ENCODE measurements at regions not wholly inside any gene's neighbourhood (a gene's known extent, or its start where the extent isn't known, plus 50 kb on each side); places are given as distances from the start of the nearest gene placed in this dataset.

DNA sequence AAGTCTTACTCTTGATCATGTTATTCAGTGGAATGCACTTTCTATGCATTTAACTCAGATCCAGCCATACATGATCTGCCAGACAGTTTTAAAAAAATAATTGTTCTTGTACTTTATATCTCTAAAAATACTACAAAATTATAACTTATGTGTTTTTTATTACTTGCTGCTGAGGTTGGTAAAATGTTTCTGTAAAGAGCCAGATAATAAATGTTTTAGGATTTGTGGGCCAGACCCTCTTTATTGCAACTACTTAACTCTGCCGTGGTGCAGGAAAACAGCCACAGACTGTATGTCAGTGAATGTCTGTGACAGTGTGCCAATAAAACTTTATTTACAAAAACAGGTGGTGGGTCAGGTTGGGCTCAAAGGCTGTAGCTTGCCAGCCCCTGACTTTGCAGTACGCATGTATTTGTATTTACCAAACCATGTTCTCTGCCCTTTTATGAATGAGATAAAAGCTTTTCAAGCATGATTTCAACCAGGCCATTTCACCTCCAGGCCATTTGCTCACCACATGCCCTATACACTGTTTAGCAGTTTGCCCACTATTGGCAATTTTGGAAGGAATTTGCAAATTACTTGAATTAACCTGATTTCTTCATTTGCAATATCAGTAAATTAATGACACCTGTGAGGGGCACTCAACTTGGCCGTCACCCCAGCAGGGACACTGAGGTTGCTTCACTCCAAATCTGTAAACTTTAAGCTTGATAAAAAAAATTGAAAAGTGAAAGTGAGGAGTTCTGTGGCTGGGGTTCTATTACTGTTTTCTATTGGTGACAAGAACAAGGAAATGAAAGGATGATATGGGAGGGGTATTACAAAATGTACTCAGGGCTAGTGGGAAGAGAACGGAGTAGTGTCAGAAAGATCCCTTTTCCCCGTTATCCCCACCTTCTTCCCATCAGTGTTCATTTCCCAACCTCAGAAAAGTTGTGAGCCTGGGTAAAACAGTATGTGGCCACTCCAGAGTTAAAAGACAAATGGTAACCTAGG lies 133.4 kb downstream of the CEBPB start:
- no peak overlapping the region for H3K27ac Mint-ChIP-seq
- H3K4me1 Mint-ChIP-seq (ENCODE audit: low read depth), result peaks cover 39% of the 10 kb centered on the region
- TF ChIP-seq, protein P1, sequence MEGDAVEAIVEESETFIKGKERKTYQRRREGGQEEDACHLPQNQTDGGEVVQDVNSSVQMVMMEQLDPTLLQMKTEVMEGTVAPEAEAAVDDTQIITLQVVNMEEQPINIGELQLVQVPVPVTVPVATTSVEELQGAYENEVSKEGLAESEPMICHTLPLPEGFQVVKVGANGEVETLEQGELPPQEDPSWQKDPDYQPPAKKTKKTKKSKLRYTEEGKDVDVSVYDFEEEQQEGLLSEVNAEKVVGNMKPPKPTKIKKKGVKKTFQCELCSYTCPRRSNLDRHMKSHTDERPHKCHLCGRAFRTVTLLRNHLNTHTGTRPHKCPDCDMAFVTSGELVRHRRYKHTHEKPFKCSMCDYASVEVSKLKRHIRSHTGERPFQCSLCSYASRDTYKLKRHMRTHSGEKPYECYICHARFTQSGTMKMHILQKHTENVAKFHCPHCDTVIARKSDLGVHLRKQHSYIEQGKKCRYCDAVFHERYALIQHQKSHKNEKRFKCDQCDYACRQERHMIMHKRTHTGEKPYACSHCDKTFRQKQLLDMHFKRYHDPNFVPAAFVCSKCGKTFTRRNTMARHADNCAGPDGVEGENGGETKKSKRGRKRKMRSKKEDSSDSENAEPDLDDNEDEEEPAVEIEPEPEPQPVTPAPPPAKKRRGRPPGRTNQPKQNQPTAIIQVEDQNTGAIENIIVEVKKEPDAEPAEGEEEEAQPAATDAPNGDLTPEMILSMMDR (IDR thresholded peaks at IDR 0.05), result no peak
- no peaks in the 10 kb centered on the region for H3K9me3 Mint-ChIP-seq
- H3K27me3 Mint-ChIP-seq (ENCODE audit: insufficient read depth), result peaks cover 2% of the 10 kb centered on the region; the same call in 1 of the 2 replicates
- no peak overlapping the region for H3K4me3 Mint-ChIP-seq
- DNase-seq, result no peak
- H3K36me3 Mint-ChIP-seq (ENCODE audit: low read depth), result peaks cover 5% of the 10 kb centered on the region; the same call in 1 of the 2 replicates

DNA sequence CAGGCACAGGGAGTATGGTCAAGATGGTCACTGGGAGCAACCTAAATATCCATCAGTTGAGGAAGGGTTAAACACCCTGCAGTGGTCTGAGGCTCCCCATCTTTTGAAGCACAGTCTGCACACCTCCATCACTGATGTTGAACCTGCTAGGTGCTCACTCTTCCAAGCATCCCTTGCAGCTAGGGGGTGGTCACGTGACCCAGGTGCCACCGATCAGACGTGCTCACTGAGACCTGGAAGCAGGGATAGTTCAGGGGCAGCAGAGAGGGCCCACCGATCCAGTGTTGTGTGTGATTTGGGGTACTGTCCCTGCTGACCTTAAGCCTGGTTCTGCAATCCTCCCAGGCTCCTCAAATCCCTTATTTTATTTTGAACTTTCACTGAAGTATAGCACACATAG lies 134.6 kb downstream of the CEBPB start:
- Mint-ChIP-seq H3K4me1 (ENCODE audit: low read depth) (peaks cover 39% of the 10 kb centered on the region), H3K36me3 (ENCODE audit: low read depth) (peaks cover 5% of the 10 kb centered on the region; the same call in 1 of the 2 replicates), H3K4me3 (no peak overlapping the region), H3K27ac (no peak overlapping the region), H3K27me3 (ENCODE audit: insufficient read depth) (peaks cover 2% of the 10 kb centered on the region), H3K9me3 (no peaks in the 10 kb centered on the region)
- no peak for DNase-seq
- TF ChIP-seq, protein P1 (IDR thresholded peaks at IDR 0.05), result no peak

GRCh38 chr20:50325651-50326050 lies 135.0 kb downstream of the CEBPB start:
- no peak overlapping the region for H3K27ac Mint-ChIP-seq
- no peak for DNase-seq
- TF ChIP-seq, protein P1 (IDR thresholded peaks at IDR 0.05), result no peak
- peaks cover 5% of the 10 kb centered on the region; the same call in 1 of the 2 replicates for H3K36me3 Mint-ChIP-seq (ENCODE audit: low read depth)
- no peak overlapping the region for H3K4me3 Mint-ChIP-seq
- H3K4me1 Mint-ChIP-seq (ENCODE audit: low read depth), result peaks cover 35% of the 10 kb centered on the region
- H3K9me3 Mint-ChIP-seq, result no peaks in the 10 kb centered on the region
- peaks cover 3% of the 10 kb centered on the region for H3K27me3 Mint-ChIP-seq (ENCODE audit: insufficient read depth)

- Mint-ChIP-seq H3K36me3 (ENCODE audit: low read depth) (peaks cover 5% of the 10 kb centered on the region; the same call in 1 of the 2 replicates), H3K27me3 (ENCODE audit: insufficient read depth) (peaks cover 5% of the 10 kb centered on the region), H3K27ac (no peak overlapping the region), H3K9me3 (no peaks in the 10 kb centered on the region), H3K4me1 (ENCODE audit: low read depth) (peaks cover 17% of the 10 kb centered on the region), H3K4me3 (no peak overlapping the region)
- no peak for DNase-seq
- TF ChIP-seq, protein P1 (IDR thresholded peaks at IDR 0.05), result no peak
Measured at GRCh38 chr20:50327666-50328065, 137.0 kb downstream of the CEBPB start.

- Mint-ChIP-seq H3K4me1 (ENCODE audit: low read depth) (peaks cover 17% of the 10 kb centered on the region; the same call in 1 of the 2 replicates), H3K27me3 (ENCODE audit: insufficient read depth) (peaks cover 5% of the 10 kb centered on the region), H3K36me3 (ENCODE audit: low read depth) (peaks cover 5% of the 10 kb centered on the region; the same call in 1 of the 2 replicates), H3K27ac (no peak overlapping the region), H3K4me3 (no peak overlapping the region), H3K9me3 (no peaks in the 10 kb centered on the region)
- no peak for DNase-seq
- TF ChIP-seq, protein P1 (IDR thresholded peaks at IDR 0.05), result no peak
Measured at GRCh38 chr20:50328222-50328979, 137.8 kb downstream of the CEBPB start.

All from HFFc6 (cell line).